GM10266 (cell line): ENCODE measurements at regions not wholly inside any gene's neighbourhood (a gene's known extent, or its start where the extent isn't known, plus 50 kb on each side); places are given as distances from the start of the nearest gene placed in this dataset.

Source experiments
- DNase-seq: peaks from one replicate; pipeline ENCODE4 v3.0.0; 2012; ENCODE audit errors: extremely low spot score
- TF ChIP-seq, protein P1 (sequence below): IDR thresholded peaks from 2 replicates; pipeline ENCODE4 v1.5.1; 2012; ENCODE audit warnings: mild to moderate bottlenecking, low read depth; ENCODE audit not compliant: control insufficient read depth, insufficient read depth; ENCODE audit errors: missing control alignments

GRCh38 chr2:235416858-235417499 lies 76.9 kb upstream of the AGAP1 start:
- no peak for DNase-seq
- TF ChIP-seq, protein P1, sequence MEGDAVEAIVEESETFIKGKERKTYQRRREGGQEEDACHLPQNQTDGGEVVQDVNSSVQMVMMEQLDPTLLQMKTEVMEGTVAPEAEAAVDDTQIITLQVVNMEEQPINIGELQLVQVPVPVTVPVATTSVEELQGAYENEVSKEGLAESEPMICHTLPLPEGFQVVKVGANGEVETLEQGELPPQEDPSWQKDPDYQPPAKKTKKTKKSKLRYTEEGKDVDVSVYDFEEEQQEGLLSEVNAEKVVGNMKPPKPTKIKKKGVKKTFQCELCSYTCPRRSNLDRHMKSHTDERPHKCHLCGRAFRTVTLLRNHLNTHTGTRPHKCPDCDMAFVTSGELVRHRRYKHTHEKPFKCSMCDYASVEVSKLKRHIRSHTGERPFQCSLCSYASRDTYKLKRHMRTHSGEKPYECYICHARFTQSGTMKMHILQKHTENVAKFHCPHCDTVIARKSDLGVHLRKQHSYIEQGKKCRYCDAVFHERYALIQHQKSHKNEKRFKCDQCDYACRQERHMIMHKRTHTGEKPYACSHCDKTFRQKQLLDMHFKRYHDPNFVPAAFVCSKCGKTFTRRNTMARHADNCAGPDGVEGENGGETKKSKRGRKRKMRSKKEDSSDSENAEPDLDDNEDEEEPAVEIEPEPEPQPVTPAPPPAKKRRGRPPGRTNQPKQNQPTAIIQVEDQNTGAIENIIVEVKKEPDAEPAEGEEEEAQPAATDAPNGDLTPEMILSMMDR, result no peak

- no peak for DNase-seq
- TF ChIP-seq, protein P1, result no peak
Measured at GRCh38 chr2:235418918-235419317, 74.9 kb upstream of the AGAP1 start.

DNA sequence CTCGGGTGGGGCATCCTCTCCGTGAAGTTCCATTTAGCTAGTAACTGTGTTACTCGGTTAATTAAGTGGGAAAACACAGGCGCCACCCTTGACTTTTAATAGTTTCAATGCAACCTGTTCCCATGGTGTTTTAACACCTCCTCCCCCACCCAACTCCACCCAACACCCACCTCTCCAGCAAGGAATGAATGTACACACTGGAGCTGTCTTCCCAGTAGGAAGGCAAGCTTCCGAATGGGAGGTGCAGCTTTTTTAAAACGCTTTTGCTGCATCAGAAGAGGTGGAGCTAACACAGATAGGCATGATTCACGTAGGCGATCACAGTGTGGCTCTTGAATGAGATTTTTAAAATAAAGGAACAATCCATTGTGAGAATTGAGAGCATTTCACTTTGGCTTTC lies 73.8 kb upstream of the AGAP1 start:
- TF ChIP-seq, protein P1, result no peak
- DNase-seq, result no peak

DNA sequence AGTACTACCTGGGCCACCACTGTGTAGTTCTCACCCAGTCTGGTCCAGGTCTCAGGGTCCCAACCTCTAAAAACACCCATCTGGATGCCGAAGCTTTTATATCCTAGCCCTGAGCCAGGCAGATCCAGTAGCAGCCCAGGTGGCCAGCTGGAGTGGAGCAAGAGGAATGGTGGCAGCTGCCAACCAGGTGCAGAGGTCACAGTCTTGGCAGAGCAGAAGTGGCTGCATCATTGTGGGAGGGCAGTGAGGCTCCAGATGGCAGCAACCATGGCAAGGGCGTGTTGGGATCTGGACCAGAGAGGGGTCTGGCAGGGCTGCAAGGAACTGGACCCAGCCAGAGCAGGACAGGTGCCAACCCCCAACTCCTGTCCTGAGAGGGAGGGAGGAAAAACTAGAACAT lies 72.2 kb upstream of the AGAP1 start:
- TF ChIP-seq, protein P1, result no peak
- no peak for DNase-seq

- TF ChIP-seq, protein P1, result no peak
- DNase-seq, result no peak
Measured at GRCh38 chr2:235430366-235431083, 63.3 kb upstream of the AGAP1 start.

DNA sequence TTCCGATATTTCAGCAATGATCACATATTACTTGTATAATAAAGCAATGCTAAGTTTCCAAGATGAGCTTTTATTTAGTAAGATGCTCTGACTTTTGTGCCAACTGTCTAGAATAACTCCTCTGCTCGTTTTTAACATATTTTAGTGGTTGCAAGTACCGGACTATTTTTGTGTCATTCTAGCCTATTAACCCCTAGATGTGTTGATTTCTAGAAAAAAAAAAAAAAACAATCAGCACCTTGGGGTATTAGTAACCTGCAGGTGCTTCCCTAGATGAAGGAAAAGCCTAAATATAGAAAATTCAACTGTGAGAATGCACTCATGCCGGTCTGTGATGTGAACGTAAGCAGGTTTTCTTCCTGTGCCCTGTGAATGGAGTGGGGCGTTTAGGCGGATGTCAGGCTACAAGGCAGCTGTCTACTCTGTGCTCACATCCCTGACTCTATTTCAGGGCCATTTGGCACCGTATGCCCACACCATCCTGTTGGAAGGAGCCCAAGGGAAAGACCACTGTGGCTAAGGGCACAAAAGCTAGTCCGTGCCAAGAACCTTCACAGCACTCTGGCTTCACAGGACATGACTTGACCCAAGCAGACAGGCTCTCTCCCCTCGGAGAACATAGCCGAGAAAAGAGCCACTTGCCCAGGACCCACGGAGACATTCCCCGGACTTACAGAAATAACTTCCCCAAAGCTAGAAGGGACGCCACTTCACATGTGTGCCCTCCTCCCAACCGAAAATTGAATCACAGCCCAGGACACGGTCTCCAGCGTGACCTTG lies 60.9 kb upstream of the AGAP1 start:
- TF ChIP-seq, protein P1, result no peak
- no peak for DNase-seq
